NCI-H2107 treated with DMSO at 0.1 percent for 48 hours (cell line): ENCODE measurements at regions not wholly inside any gene's neighbourhood (a gene's known extent, or its start where the extent isn't known, plus 50 kb on each side); places are given as distances from the start of the nearest gene placed in this dataset.

Experiments
- DNase-seq: peaks from one replicate; lab custom pipeline; 2025; ENCODE audit not compliant: unreplicated experiment; lab: John Stamatoyannopoulos, UW

DNA sequence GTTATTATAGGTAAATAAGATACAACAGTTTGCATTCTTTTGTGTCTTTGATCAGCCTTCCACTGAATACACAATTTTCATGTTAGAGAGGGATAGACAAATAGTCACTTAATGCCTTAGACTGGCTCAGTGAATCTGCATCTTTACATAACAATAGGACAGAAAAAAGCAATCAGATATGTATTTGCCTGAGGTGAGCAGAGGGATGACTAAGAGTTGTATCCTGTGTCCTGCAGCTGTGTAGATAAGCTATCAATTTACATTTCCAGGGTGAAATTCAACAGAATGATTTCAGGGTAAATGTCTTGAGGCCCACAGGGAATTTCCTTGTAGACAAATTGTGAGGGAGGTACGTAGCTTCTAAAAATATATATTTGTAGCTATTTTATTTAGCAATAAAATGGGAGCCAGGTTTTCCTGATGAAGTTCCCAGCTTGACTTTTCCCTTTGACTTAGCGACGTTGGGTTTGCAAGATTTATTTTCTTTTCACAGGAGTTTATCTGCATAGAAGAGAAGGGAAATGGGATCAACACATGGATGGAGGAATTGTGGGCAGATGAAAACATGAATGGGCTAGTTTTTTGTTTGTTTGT is 586.1 kb upstream of the CDH6 start:
- DNase-seq, result no peak

DNA sequence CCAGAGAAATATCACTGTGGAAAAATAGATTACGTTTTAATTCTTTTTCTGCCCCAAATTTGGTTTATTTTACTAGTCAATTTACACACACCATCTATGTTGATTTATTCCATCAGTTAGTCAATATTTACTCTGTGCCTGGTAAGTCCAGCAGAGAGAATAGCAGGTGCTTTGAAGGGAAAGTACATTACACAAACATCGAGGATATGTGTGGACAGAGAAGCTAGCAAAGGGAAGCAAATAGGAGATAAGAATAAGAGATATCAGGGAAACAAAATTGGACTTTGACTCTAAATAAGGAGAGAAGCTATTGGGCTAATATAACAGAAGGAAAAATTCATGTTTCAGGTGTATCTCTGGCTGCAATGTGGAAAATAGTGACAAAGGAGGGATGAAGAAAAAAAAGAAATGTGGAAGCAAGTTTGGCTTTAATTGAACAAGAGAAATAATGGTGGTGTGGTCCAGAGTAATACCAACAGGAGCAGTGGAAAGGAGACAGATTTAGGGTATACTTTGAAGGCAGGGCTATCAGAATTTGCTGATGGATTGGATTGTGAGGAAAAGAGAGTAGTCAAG is 587.7 kb upstream of the CDH6 start:
- no peak for DNase-seq

DNA sequence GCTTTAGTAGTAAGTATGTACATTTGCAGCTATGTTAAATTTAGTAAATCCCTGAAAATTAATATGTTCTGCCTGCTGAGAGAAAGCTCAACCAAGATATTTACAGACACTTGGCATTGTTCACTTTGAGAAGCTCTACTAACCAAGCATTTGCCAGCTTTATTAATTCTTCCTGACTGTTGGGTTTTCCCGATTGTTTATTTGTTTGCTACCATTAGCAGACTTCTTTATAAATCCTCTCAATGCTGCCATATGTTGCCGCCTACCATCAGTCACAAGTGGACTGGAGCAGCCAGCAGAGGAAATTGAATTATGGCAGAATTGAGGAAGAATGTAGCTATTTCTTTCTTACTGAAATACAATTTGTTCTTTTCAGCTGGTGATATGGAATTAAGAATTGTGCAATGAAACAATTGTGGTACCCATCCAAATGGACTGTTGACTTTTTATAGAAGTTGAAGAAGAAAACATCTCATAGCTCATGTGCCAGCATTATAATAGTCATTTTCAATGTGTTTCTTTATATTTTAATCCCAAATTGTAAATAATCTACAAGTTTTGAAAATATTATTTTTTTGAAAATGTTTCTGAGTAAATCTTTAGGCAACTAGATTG is 588.7 kb upstream of the CDH6 start:
- DNase-seq, result no peak

DNA sequence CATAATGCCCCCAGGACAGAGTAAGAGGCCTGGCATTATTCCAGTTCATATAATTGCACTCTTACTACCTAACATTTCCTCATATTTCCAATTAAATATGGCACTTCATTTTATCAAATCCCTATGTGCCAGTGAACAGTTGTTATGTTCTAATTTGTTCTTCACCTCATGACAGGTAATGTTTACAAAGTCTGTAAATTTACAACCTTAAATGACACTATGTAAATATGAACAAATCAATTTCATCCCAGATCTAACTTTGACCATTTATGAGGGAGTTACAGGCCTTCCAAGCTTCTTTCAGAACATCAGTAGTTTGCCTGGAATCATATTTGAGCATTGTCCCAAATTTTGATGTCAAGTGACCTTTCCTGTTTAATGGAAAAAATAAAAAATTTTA is 592.6 kb upstream of the CDH6 start:
- no peak for DNase-seq

DNA sequence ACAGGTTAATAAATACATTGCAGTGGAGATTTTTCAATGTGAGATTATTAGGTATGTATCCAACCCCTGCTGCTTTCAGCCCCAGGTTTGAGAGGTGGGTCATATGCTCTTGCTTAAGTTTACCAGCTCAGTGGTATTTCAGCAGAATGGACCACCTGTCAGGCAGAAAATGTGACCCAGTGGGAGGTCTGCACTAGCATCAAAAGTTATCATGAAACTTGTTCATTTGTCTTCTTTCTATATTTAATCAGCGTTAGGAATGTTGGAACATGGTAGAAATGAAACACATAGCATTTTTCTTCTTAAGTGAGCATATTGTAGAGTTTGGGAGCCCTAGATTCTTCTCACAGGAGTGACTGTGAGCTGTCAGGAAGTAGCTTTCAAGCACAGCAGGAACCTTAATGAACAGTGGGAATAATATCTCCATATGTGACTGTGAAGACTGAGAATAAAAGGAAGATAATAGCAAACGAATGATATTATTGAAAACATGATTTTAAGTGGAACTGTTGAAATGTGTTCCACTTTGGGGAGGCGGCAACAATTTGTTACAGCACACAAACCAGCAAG is 596.9 kb upstream of the CDH6 start:
- DNase-seq, result no peak

DNA sequence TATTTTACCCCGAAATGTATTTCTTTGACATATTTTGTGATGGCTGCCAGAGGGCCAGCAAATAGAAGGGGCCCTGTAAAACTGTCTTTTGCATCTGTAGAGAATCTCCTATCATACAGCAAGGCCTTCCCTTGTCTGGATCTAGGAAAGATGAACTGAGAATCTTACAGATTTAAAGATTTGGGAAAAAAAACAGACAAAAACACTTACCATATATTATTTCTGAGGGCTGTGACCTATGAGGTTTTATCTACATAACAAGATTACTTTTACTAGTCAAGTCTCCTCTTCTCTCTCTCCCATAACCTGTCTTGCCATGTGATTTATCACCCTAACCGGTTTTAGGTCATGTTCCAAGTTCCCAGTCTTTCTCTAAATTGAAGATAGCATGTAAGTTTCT is 599.2 kb upstream of the CDH6 start:
- DNase-seq, result no peak

DNA sequence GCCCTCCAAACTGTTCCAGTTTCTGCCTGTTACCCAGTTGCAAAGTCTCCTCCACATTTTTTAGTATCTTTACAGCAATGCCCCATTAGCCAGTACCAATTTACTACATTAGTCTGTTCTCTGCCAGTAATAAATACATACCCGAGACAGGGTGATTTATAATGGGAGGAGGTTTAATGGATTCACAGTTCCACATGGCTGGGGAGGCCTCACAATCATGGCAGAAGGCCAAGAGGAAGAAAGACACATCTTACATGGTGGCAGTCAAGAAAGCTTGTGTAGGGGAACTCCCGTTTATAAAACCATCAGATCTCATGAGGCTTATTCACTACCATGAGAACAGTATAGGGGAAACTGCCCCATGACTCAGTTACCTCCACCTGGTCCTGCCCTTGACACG is 600.7 kb upstream of the CDH6 start:
- DNase-seq, result no peak

DNA sequence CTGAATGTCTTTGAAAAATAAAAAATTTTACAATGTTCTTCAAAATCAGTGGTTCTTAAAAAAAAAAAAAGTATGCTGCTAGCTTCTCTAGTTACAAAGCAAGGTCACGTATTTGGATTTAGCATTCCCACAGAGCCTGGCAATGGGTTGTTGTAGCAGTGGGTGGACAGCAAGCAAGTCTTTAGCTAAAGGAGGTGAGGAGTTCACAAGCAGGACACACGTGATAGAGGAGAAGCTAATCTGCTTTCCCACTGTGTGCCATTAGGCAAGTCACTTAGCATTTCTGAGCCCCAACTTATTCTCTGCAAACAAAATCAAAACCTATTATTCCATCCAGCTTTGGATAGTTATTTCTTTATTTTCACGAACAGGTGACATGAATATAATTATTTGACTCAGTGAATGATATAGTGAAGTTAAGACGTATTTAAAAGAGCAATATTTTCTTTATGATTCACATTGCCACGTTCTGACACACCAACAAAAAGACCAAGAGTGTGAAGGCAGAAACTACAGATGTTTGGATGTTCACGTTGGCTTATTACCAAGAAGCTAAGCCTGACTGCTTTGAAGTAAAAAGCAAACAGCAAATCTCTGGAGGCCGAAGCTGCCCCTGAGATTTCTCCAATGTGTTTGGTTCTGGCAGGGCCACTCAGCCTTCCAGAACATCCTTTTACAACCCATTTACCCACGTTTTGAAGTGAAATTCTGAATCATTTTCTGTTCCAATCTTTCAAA is 612.1 kb upstream of the CDH6 start:
- no peak for DNase-seq

DNA sequence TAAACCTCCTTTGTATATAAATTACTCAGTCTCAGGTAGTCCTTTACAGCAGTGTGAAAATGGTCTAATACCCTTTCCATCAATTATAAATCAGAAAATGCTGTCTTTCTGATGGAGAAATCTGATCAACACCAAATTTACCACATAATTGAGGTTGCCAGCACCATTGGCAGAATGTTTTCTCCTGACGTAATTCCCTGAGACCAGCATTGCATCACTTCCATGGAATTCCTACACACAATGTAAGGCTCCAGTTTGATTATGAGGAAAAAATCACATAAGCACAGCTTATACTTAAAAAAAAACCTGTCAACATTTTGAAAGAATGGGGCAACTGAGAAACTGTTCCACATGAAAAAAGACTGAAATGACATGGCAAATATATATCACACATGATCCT is 618.7 kb upstream of the CDH6 start:
- no peak for DNase-seq

DNA sequence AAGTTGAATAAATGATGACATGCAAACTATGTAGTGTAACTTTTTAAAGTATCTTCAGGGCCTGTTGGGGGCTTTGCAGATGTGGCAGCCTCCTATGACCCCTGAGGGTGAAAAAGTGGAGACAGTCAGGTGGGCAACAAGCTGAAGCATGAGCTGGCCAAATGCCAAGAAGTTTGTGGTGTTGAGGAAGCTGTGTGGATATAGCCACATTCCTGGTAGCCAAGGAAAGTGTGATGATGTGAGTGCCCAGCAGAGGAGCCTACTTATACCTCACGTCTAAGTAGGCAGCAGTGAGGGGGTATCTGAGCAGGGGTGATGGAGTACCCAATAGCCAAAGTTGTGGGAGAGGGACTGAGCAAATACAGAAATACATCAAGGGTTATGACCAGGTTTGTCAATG is 621.2 kb upstream of the CDH6 start:
- DNase-seq, result no peak

DNA sequence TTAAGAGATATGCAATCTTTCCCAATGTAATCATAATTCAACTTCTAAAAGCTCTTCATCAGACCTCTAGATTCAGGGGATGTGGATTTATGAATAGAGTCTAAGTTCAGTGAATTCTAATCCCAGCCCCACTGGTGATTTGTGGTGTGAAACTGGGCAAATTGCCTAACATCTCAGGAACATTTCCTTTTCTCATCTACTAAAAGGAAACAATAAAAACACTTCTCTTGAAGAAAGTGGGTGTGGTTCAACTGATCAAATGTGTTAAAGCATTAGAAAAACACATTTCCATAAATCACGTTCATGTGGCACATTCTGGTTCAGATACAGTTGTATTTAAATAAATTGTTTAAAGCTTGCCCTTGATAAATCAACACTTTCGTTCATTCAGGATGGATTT is 631.7 kb upstream of the CDH6 start:
- no peak for DNase-seq

DNA sequence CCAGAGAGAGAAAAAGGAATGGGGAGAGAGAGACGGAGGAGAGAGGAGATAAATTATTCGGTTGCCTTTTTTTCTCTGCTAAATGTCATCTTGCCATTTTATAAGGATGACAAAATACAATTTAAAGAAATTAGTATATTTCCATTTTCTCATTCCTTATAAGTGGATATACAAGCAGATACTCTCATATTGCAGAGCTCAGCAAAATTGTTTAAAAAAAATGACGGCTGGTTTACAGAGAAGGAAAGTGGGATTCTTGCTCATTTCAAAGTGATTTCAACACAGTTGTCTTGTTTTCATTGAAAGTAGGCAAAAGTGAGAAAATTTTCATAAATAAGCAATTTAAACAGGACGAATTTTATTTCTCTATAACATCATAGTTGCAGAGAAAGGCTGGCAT is 641.9 kb upstream of the CDH6 start:
- no peak for DNase-seq

DNA sequence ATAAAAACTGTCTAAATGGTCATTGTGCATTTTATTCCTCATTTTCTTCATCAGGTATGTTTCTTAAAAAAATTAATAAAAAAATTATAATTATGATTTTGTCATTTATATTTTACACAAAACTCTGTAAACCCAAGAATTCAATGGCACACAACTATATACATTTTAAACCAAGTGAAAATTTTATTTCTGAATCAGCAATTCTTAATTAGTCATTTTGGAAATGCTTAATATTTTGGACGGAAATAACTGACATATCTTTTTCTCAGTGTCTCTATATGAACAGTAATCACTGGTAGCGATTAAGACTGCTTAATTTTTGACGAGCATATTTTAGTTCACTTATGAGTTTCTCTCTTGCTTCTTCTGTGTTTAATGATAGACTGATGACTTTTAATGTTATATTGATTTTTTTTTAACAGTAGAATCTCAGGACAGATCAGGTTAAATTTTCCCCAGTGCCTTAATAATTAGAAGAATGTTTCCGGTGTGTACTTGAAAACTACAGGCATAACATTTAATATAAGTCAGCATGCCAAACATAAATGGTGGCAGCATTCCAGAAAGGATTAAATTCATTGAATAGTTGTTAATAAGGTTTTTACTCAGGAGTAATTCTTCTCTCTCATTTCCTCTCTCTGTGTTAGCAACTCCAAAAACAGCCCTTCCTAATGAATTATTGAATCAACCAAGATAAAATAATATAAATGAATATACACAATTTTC is 644.7 kb upstream of the CDH6 start:
- no peak for DNase-seq

DNA sequence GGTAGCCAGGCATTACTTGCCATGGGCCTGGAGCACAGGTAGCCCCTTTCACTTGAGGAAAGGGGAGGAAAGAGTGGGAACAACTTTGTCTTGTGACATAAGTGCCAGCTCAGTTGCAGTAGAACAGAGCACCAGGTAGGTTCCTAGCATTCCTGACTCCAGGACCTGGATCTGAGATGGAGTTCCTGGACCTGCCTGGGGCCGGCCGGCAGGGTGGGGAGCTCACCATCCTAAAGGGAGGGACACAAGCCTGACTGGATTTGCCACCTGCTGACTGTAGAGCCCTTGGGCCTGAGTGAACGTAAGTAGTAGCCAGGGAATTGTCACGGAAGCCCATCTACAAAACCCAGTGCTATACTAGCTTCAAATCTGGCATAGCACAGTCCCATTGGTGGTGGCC is 653.3 kb upstream of the CDH6 start:
- DNase-seq, result no peak

DNA sequence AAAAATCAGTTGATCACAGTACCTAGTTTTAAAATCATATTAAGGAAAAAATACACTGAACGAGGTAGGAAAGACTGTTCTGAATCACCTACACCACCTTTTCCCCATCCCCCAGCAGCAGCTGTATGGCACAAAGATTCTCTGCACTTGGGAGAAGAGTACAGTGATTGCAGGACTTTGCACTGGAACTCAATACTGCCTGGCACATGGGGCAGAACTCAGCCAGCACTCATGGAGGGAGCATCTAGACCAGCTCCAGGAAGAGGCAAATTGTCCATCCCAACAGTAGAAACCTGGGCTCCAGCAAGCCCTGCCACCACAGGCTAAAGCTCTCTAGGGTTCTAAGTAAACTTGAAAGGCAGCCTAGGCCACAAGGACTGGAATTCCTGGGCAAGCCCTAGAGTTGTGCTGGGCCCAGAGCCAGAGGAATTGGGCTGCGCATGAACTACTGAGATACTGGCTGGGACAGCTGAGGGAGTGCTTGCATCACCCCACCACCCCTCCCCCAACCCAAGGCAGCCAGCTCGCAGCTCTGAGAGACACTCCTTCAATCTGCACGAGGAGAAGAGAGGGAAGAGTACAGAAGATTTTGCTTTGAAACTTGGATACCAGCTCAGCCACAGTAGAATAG is 654.4 kb upstream of the CDH6 start:
- DNase-seq, result no peak

DNA sequence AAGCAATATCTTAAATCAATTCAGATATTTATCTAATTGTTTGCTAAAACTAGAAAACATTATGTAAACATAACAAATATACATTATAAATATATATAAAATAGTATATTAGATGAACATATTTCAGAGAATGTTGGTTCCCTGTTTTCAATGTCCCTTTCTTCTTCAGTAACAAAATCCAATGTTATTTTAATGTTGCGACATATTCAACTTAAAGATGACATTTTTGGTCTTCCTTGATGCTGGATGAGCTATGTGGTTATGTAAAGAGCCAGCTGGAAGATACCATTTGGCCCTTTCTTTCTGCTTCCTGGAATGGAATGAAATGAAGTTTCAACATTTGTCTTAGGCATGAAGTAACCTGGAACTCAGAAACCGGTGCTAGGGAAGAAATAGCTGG is 668.1 kb upstream of the CDH6 start:
- no peak for DNase-seq

DNA sequence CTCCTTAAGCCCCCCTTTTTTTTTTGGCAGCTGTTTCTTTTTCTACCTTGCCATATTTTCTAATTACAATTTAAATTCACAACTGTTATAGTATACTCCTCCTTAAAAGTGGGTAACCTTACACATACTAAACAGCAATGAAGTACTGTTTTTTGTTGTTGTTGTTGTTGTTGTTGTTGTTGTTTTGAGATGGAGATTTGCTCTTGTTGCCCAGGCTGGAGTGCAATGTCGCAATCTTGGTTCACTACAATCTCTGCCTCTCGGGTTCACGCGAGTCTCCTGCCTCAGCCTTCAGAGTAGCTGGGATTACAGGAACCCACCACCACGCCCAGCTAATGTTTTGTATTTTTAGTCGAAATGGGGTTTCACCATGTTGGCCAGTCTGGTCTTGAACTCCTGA is 669.1 kb upstream of the CDH6 start:
- no peak for DNase-seq

DNA sequence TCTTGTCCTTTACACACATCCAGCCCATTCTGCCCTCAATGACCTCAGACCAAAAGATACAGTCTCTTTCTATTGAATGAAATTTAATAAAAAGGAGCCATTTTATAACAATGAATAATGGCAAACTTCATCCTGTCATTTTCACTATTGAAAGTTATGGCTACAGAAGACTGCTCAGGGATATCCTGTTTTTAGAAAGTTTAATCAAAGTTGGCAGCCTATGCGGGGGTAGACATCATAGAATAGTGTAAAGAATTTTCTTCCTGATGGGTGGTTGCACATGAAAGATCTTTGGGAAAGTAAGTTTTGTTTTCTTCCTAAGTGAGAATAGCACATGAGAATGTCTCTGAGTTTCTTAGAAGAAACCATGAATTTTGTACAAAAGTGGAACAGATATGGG is 670.4 kb upstream of the CDH6 start:
- DNase-seq, result no peak

DNA sequence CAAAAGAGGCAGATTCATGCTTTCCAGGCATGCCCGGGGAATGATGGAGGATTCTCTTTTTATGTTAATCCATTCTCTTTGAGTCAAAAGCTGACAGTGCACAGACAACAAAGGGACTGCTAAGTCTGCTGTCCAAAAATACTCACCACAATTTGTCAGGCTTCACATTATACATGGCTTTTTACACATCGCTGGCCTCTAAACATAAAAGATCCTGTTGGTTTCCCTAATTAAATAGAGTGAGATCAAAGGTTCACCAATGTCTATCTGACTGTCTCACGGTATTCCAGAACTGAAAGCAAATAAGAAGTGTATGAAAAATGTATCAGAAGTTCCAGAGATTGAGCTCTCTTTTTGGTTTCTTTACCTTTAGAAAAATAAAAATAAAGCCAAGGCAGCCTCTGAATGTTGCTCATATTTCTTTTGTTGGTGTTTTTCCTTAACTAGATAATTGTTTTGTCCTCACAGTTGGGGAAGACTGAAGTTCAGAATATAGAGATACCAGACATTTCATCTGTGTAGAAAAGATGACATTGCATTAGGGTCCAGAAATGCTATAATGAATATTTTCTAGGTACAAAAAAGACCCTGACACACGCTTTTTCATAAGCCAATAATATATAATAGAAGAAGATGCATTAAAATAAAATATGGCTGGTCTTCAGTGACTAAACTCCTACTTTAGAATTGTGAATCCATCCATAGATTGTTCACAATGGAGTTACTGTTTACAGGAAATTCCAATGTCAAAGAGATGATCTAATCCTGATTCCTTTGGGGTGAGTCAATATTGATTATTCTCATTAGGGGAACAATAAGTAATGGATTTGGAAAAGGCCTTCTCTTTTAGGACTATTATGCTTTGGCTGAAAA is 688.2 kb upstream of the CDH6 start:
- DNase-seq, result no peak

DNA sequence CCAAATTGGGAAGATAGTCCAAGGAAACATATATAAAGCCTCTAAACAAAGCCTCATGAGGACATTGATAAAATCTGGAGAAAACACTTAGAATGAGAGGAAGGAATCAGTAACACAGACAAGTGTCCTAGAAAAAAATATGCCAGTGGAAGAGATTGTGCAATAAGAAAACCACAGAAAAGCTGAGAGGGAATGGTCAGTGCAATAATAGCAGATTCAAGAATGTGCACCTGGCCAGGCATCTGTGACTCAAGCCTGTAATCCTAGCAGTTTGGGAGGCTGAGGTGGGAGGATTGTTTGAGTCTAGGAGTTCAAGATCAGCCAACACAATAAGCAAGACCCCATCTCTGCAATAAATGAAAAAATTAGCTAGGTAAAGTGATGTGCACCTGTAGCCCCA is 691.2 kb upstream of the CDH6 start:
- no peak for DNase-seq
